Iris pigment epithelial cell (primary cell): ENCODE measurements at regions not wholly inside any gene's neighbourhood (a gene's known extent, or its start where the extent isn't known, plus 50 kb on each side); places are given as distances from the start of the nearest gene placed in this dataset.
A peak's percentile ranks its signal among the peaks of the same experiment; 100 is the strongest.

ENCODE experiments used
- DNase-seq: peaks from one replicate; pipeline ENCODE4 v3.0.0-alpha.2; 2011; ENCODE audit warnings: low read depth

DNA sequence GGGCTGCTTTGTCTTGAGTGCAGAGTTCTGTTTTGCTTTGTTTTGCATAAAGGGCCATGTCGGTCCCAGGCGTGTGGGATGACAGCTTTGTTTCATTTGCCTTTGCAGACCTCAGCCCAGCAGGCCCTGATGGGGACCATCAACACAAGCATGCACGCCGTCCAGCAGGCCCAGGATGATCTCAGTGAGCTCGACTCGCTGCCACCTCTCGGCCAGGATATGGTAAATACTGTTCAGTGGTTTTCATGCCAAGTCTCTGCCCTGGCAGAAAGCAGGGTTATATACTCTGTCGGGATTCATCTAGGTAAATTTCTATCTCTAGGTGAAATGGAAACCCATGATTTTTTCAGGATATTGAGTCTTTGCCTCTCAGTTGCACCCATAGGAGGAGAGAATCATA is 343.9 kb upstream of the TPM1 start:
- no peak for DNase-seq

DNA sequence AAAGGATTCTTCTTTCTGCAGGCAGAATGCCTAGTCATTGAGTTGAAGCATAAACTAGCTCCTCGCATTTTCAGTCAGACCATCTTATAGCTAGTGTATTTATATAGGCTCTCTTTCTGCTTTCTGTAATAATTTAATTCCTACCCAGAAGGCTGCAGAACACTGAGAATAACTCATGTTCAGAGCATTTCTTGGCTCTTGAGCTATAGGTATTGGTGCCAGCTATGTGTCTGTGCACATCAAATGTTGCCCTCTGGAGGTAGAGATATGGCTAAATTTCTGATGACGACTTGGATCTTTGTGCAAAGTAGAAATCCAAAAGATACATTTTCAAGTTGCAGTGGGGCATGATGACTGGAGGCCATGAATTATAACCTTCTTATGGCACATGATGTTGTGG is 336.2 kb upstream of the TPM1 start:
- DNase-seq = no peak

- no peak for DNase-seq
These were observed 334.1 kb upstream of the TPM1 start for GRCh38 chr15:62708470-62708869.

- no peak for DNase-seq
These were observed 333.3 kb upstream of the TPM1 start for GRCh38 chr15:62709261-62709660.

DNA sequence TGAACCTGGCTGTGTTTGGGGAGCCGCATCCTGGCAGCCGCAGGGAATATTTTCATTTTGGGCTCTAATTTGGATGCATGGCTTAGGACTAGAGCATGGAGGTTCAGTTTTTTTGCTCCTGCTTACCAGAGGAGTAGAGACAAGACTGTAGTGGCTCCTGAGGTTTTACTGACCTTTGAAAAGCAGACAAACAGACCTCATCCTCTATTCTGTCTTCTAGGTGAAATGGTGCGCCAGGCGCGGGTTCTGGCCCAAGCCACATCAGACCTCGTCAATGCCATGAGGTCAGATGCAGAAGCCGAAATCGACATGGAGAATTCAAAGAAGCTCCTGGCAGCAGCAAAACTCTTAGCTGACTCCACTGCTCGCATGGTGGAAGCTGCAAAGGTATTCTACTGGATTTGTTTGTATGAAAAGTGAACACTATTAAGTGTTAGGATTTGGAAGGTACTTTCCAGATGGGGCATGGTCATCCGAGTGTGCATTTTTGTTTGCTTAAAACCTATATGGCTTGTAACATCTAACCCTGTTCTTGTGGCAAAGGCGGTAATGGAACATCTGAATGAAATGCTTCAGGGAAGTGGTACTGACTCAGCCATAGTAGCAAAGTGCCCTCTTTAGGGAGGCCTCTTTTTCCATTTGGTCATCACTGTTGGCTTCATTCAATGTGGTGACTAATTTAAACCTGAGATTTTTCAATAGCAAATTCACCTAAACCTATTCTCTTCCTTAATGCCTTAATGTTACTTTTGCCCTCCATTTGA is 330.7 kb upstream of the TPM1 start:
- DNase-seq = peak; percentile 46

DNA sequence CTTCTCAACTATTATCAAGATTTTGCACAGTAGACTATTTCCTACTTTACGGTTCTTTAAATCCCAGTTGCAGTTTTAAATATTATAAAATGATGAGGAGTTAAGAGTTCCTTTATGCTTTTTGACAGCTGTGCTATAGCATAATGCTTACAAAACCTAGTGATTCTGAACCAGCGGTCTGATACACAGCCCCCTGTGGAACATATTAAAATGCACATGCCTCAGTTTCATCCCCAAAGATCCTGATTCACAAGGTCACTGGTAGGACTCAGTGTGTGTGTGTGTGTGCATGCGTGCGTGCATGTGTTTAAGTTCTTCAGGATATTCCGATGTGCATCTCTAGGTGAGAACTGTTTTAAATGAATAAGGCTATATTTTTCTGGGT is 330.1 kb upstream of the TPM1 start:
- no peak for DNase-seq

DNA sequence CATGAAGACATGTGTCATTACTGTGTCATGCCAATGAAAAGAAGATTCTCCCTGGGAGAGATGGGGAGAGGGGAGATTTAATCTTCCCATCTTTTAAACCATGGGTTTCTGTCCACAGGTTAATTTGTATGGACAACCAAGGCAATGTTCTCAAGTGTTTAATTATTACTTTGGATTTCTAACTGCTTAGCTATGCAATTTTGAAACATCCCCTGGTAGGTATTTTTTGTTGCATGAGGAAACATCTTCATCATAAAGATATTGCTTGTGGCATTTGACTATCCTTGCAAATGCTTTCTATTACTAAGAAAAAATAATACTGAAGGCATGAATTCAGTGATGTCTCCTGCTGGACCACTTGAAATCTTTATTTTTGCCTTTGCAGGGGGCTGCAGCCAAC is 326.6 kb upstream of the TPM1 start:
- DNase-seq = no peak

GRCh38 chr15:62717496-62717895 is 325.1 kb upstream of the TPM1 start:
- DNase-seq = no peak

DNA sequence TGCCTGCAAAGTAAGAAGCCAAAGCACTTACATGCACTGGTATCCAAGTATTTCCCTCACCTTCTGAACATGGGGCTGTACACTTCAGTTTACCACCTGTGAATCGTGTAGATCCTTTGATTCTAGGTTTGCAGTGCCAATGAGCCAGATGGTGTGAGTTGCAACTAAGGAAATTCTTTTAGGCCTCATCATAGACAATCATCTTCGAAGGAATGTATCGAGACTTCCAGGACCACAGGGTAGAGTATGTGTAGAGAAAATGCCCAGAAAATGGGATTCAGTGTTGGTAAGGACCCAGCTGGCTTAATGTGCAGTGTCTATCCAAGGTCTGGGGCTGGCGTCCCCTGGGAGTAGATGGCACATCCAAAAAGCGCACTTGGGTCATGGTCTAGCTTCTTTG is 323.2 kb upstream of the TPM1 start:
- peak; percentile 35 for DNase-seq

GRCh38 chr15:62722237-62722636 is 320.3 kb upstream of the TPM1 start:
- no peak for DNase-seq

DNA sequence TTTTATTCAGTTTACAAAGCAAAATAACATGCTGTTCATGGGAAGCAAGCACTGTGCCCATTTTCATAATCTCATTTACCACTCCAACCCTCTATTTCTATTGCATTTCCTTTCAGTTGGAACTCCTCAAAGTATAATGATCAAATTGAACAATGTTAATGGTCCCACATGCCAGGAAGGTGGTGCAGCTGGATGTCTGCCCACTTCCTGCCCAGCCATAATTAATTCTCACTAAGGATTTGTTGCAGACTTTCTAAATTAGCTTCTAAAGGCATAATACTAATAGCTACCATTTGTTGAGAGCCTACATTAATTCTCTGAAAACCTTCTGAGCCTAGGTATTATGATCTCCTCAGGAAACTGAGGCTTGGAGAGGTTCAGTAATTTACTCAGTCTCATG is 316.1 kb upstream of the TPM1 start:
- DNase-seq = no peak

DNA sequence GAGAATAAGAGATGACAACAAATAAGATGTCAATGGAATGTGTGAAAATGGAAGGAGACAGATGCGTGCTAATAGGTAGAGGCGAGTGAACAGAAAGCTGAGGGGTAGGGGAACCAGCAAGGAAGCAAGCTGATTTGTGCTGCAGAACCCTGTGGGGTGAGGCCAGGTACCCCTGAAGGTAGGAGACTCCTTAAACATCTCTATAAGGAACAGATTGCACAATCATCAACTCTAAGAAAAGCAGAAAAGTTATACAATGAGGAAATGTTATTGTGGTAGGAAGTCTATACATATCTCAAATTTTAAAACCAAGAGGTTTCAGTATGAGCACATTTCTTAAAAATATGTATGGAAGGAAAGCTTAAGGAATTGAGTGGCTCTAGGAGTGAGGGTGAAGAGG is 315.0 kb upstream of the TPM1 start:
- no peak for DNase-seq

DNA sequence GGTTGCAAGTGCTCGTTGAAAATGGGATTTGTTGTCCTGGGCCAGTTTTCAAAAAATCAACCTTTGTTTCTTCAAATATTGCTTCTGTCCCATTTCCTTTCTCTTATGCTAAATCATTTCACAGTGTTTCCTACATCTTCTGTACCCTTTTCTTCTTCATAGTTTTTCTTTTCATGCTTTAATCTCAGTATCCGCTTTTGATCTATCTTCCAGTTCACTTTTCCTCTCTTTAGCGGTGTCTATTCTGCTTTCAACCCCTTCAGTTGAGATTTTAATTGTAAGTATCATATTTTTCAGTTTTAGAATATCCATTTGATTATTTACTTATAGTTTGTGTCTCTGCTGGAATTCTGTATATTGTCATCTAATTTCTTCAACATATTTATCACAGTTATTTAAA is 311.7 kb upstream of the TPM1 start:
- no peak for DNase-seq

DNA sequence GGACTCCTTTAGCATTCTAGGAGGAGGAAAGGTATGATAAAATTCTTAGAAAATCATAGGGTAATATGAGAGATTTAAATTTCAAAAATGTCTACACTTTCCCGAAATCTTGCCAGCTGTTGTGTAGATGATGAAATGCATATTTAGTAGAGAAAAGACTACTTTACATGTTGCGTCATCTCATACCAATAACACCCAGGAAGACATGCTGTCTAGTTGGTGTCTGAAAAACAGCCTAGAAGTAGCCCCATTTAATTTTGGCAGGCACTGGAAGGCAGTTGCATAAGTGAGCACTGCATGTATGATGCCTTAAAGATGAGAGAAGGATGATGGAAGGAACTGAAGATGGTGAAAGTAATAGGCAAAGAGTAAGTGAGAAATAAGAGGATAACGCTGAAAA is 310.5 kb upstream of the TPM1 start:
- DNase-seq = peak; percentile 30

GRCh38 chr15:62734706-62735105 is 307.8 kb upstream of the TPM1 start:
- no peak for DNase-seq

DNA sequence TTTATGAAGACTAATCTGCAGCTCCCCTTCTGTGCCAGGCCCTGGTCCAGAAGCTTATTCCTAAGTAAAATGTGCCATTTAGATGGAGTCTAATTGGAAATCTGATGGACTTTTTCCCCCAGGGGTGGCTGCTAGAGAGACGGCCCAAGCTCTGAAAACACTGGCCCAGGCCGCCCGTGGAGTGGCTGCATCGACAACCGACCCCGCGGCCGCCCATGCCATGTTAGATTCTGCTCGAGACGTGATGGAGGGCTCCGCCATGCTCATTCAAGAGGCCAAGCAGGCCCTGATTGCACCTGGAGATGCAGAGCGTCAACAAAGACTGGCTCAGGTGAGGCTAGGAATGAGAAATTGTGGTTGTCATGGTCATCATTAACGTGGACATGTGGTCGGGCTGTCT is 305.8 kb upstream of the TPM1 start:
- no peak for DNase-seq

- DNase-seq = no peak
These were observed 305.0 kb upstream of the TPM1 start for GRCh38 chr15:62737551-62737950.

- peak; percentile 64 for DNase-seq
These were observed 303.5 kb upstream of the TPM1 start for GRCh38 chr15:62739082-62739481.

- DNase-seq = peak; percentile 40
These were observed 303.0 kb upstream of the TPM1 start for GRCh38 chr15:62739507-62739906.

GRCh38 chr15:62740141-62741004 is 302.2 kb upstream of the TPM1 start:
- no peak for DNase-seq

DNA sequence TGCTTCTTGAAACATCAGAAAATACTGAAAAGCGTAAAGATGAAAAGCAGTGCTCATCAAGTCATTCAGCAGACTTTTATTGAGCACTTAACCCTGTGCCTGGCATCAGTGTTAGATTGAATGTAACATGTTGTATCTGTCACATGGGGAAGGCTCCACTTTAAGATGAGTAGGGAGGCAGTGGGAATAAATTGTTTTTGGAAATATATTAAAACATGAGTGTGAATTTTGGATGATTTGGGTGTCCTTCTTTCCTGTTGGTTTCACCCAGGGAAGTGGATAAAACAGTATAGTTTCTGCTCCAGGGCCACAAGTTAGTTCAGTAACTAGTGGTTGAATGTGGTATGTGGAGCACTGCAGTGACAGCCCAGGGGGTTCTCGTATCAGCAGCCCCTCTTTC is 301.4 kb upstream of the TPM1 start:
- DNase-seq = no peak

DNA sequence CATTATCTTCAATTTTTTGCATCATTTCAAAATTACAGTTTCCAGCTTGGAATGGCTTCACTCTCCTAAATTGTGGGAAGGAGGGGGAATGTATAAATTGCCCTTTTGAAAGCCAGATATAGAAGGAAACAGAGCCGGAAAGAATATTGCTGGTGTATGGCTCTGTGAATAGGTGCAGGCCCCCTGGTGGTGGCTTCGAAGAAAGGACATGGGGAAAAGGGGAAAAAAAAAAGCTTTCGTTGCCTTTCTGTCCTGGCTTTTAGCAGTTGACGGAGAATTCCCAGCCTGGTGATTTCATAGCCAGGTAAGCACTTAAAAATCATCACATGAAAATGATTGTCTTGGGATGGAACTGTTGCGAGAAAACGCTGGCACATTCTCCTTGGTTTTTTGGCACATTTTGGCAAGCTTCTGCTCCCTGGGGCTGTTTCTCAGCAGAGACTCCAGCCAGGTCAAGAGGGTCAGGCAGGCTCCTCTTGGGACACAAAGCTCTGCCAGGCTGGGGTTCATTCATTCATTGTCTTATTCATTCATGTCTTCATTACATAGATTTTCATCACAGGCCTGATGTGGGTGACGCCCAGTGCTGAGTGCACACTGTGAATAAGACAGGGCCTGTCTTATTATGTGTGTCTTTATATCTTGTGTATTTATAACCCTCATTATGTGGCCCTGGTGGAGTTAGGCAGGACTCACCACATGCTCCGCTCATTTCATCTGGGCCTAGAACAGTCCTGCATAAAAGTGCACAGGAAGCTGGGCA is 300.0 kb upstream of the TPM1 start:
- DNase-seq = peak; percentile 79
